ENCODE measurements at regions not wholly inside any gene's neighbourhood (a gene's known extent, or its start where the extent isn't known, plus 50 kb on each side); places are given as distances from the start of the nearest gene placed in this dataset.

- TF ChIP-seq EP300 (IDR thresholded peaks at IDR 0.05) (no peak), CTCF (IDR thresholded peaks at IDR 0.05) (no peak), POLR2A (IDR thresholded peaks at IDR 0.05) (no peak)
- H3K27ac ChIP-seq: no peak overlapping the region
- no peak overlapping the region for H3K4me3 ChIP-seq
- no peaks in the 10 kb centered on the region for H3K27me3 ChIP-seq
- WGBS, 2 donors: 95% methylated on average over 2 of the region's 2 CpGs
- no peak for DNase-seq (ENCODE audit: low spot score in 2 of 2)
- H3K9me3 ChIP-seq: no peaks in the 10 kb centered on the region
- H3K36me3 ChIP-seq: no peaks in the 10 kb centered on the region
- H3K4me1 ChIP-seq: no peaks in the 10 kb centered on the region
Measured at GRCh38 chr4:57548856-57549255, 438.7 kb upstream of the IGFBP7 start.

GRCh38 chr4:57544811-57545654, 434.8 kb upstream of the IGFBP7 start:
- TF ChIP-seq EP300 (IDR thresholded peaks at IDR 0.05): no peak
- no peak for TF ChIP-seq CTCF (IDR thresholded peaks at IDR 0.05)
- TF ChIP-seq POLR2A (IDR thresholded peaks at IDR 0.05): no peak
- no peak overlapping the region for H3K4me3 ChIP-seq
- H3K27ac ChIP-seq: no peak overlapping the region
- DNase-seq (ENCODE audit: low spot score in 2 of 2): no peak
- H3K4me1 ChIP-seq: no peaks in the 10 kb centered on the region
- no peaks in the 10 kb centered on the region for H3K9me3 ChIP-seq
- no peaks in the 10 kb centered on the region for H3K27me3 ChIP-seq
- WGBS, 2 donors: 51 to 53% methylated on average over 4 of the region's 4 CpGs
- H3K36me3 ChIP-seq: no peaks in the 10 kb centered on the region

GRCh38 chr4:57504797-57505530, 394.8 kb upstream of the IGFBP7 start:
- no peaks in the 10 kb centered on the region for H3K4me1 ChIP-seq
- 45 to 48% methylated on average over 5 of the region's 5 CpGs for WGBS, 2 donors
- H3K9me3 ChIP-seq: no peaks in the 10 kb centered on the region
- H3K27ac ChIP-seq: no peak overlapping the region
- no peaks in the 10 kb centered on the region for H3K27me3 ChIP-seq
- DNase-seq (ENCODE audit: low spot score in 2 of 2): no peak
- H3K36me3 ChIP-seq: no peaks in the 10 kb centered on the region
- H3K4me3 ChIP-seq: no peak overlapping the region
- no peak for TF ChIP-seq POLR2A (IDR thresholded peaks at IDR 0.05)
- TF ChIP-seq CTCF (IDR thresholded peaks at IDR 0.05): no peak
- TF ChIP-seq EP300 (IDR thresholded peaks at IDR 0.05): no peak

GRCh38 chr4:57504139-57504538, 394.0 kb upstream of the IGFBP7 start:
- no peak for TF ChIP-seq EP300 (IDR thresholded peaks at IDR 0.05)
- no peak for TF ChIP-seq POLR2A (IDR thresholded peaks at IDR 0.05)
- no peak for TF ChIP-seq CTCF (IDR thresholded peaks at IDR 0.05)
- Histone ChIP-seq H3K36me3 (no peaks in the 10 kb centered on the region), H3K27ac (no peak overlapping the region), H3K9me3 (no peaks in the 10 kb centered on the region), H3K4me3 (no peak overlapping the region), H3K27me3 (no peaks in the 10 kb centered on the region), H3K4me1 (no peaks in the 10 kb centered on the region)
- DNase-seq (ENCODE audit: low spot score in 2 of 2): no peak
- 85 to 86% methylated on average over 3 of the region's 3 CpGs for WGBS, 2 donors

- no peak overlapping the region for H3K4me3 ChIP-seq
- no peak for TF ChIP-seq POLR2A (IDR thresholded peaks at IDR 0.05)
- no peak for TF ChIP-seq EP300 (IDR thresholded peaks at IDR 0.05)
- no peak for TF ChIP-seq CTCF (IDR thresholded peaks at IDR 0.05)
- H3K36me3 ChIP-seq: no peaks in the 10 kb centered on the region
- no peaks in the 10 kb centered on the region for H3K4me1 ChIP-seq
- no peaks in the 10 kb centered on the region for H3K27me3 ChIP-seq
- no peaks in the 10 kb centered on the region for H3K9me3 ChIP-seq
- 21 to 24% methylated on average over 4 of the region's 4 CpGs for WGBS, 2 donors
- no peak for DNase-seq (ENCODE audit: low spot score in 2 of 2)
- H3K27ac ChIP-seq: no peak overlapping the region
Measured at GRCh38 chr4:57501720-57502119, 391.5 kb upstream of the IGFBP7 start.
